Stimulated activated CD4-positive, alpha-beta T cell treated with anti-CD3 and anti-CD28 coated beads, Interleukin-2, amount 100 ng/mL, for 48 hours (primary cell): ENCODE measurements at regions not wholly inside any gene's neighbourhood (a gene's known extent, or its start where the extent isn't known, plus 50 kb on each side); places are given as distances from the start of the nearest gene placed in this dataset.
"Not testable (repeated sequence)": the region's sequence is repeated elsewhere in the genome, so short reads cannot be mapped to it uniquely, and the experiment has no call there.

Experiments used
- DNase-seq, 2 donors: peaks; one replicate each; pipeline ENCODE4 v3.0.0-alpha.2; 2020

DNA sequence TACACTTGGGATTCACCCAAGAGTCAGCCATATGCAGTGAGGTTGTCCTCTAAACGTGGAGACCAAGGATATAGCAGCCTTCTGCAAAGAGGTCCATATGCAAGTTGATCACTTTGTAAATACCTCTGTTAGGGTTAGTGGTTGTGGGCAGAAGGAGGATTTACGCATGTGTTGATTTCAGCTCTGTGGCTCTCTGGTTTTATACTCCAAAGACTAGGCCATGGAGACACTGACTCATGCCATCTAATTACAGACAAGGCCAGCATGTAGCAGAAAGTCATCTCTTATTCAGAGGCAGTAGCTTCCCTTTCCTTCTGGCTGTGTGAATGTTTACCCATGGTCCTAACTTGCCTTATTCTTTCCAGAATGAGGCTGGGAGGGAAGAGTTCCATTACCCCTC is 140.9 kb upstream of the GOLGA6L4 start:
- not testable (repeated sequence) for DNase-seq

DNA sequence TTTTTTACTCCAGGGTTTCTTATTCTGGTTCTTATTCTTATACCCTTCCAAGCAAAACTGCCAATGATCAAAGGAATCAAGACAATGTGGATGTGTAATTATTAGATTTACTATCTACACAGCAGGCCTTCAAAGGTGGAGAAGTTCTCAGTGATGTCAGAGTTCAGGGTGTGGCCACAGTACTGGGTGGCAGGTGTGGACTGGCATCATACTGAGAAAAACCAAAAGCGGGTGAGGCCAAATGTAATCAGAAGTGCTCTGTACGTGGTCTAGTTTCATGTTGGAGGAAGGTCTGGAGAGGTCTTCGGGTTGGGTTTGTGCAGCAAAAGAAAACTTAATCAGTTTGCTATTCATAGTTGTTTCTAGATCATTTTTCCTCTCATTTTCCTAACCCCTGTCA is 138.5 kb upstream of the GOLGA6L4 start:
- not testable (repeated sequence) for DNase-seq

DNA sequence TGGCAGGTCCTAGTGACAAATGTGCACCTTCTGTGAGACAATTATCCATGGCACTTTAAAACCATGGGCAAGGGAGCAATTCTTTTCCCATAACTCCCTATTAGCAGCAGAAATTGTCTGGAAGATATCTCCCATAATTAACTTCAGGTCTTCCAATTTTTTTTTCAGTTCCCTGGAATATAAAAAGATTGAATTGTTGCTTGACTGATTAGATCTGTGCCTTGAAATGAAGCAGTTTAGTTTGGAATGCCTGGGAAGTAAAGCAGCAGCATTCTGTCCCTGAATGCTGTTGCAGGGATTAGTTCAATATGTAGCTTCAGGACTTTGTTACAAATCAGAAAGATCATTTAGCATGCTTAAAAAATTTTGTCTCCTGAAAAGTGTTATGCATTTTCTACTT is 137.0 kb upstream of the GOLGA6L4 start:
- DNase-seq, result no peak

DNA sequence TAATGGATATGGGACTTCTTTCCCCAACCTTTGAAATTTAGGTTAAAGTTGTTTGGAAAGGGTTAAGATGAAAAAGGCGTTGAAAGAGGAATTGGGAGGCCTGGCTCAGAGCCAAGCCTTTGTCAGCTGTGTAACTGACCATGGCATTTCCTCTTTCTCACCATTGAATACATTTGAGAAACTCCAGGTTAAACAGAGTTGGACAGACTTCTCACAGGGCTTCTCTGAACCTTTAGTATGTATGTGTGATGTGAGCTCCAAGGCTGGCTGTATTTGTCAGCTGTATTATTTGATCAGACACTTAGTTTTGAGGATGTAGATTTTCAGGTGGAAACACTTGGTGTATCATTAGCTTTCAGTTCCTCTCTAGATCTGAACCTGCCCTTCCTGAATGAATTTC is 136.4 kb upstream of the GOLGA6L4 start:
- DNase-seq, result no peak

DNA sequence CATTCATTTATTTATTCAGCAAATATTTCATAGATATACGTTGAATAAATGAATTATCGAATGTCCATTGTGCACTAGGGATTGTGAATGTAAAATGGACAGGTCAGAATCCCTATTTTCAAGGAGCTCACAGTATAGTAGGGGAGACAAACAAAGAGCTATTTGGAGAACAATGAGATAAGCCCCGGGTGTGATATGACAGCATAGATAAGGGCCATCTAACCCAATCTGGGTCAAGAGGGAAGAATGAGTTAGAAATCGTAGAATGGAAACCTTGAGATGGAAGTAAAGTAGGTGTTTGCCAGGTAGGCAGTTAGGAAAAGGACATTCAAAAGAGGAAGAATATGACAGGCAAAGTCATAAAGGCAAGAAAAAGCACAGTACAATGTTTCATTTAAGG is 132.2 kb upstream of the GOLGA6L4 start:
- no peak for DNase-seq

DNA sequence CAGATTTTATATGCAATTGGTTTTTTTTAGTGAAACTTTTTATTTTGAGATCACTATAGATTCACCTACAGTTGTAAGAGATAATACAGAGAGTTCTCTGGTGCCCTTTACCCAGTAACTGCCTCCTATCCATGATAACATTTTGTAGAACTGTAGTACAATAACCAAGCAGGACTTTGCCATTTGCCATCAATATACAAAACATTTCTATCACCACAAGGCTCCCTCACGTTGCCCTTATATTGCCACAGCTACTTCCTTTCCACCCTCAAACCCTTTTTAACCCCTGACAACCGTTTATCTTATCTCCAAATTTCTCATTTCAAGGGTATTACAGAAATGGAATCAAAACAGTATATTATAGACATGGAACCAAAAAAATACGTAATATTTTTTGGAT is 130.7 kb upstream of the GOLGA6L4 start:
- no peak for DNase-seq

DNA sequence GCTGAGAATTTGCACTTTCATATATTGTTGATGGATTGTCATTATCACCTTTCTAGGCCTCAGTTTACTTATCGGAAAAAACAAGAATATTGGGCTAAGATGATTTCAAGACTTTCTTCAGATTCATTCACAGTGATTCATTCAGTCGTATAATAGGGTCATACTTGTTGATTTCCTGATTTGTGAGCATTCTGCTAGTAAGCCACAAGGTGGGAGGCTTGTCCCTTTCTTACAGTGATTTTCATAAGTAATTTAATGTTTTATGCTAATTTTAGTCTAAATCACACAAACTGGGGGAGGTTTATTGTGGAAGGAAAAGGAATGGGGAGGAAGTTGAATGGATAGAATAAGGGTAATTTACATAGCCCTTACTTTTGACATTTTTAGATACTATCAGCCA is 126.8 kb upstream of the GOLGA6L4 start:
- no peak for DNase-seq

- DNase-seq, result no peak
Measured at GRCh38 chr15:84111575-84111974, 124.0 kb upstream of the GOLGA6L4 start.

- DNase-seq, result no peak
Measured at GRCh38 chr15:84112025-84112424, 123.5 kb upstream of the GOLGA6L4 start.

DNA sequence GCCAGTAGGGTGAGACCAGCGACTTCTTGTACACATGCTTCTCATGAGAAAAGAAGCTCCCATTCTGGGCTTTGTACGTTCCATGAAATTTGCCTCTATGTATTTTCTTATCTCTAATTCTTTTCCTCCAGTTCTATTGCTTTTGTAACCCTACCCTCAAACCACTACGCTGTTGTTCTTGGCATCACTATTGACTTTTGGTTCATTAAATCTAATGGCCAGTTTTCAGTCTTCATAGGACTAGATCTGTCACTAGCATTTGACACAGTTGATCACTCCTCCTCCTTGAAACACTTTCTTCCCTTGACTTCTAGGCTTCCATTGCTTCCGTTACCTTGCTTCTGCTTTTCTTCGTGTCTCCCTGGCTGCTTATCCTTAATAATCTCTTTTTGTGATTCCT is 121.7 kb upstream of the GOLGA6L4 start:
- no peak for DNase-seq

DNA sequence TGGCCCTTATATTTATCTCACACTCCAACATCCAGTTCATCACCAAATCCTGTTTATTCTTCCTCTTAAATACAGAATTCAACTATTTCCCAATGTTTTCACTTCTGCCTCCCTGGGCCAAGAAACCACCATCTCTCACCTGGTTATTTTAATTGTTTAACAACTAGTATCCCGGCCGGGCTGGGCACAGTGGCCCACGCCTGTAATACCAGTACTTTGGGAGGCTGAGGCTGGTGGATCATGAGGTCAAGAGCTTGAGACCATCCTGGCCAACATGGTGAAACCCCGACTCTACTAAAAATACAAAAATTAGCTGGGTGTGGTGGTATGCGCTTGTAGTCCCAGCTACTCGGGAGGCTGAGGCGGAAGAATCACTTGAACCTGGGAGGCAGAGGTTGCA is 120.9 kb upstream of the GOLGA6L4 start:
- DNase-seq, result not testable (repeated sequence)

GRCh38 chr15:84119351-84119750 is 116.2 kb upstream of the GOLGA6L4 start:
- DNase-seq, result not testable (repeated sequence)

DNA sequence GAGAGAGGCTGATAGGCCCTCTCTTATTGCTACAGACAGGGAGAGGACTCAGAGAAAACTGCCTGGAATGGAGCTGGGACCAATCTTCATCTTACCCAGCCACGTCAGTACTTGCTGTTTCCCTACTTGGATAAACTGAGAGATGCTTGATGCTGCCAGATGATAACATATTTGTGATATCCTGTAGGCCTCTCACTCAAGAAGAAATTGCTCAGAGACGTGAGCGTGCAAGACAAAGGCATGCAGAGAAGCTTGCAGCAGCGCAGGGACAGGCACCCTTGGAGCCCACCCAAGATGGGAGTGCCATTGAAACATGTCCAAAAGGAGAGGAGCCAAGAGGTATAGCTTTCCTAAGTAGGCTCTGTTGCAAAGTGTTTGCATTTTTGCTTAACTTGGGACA is 114.7 kb upstream of the GOLGA6L4 start:
- not testable (repeated sequence) for DNase-seq

DNA sequence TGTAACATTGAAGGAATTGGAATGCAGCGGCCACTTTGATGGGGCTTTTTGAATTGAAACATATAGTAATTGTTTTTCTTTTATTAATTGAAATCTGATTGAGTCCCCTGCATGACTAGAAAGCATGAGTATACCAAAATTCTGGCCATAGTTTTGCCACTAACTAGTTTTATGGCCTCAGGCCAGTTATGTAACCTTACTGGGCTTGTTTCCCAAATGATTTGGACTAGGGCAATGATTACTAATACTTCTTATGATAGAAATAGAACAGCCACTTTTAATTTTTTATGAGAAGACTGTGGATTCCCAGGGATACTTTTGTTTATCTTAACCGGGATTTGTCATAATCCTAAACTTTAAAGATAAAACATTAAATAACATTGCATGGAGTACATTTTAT is 106.9 kb upstream of the GOLGA6L4 start:
- DNase-seq, result not testable (repeated sequence)

GRCh38 chr15:84130098-84130831 is 105.3 kb upstream of the GOLGA6L4 start:
- DNase-seq, result not testable (repeated sequence)

DNA sequence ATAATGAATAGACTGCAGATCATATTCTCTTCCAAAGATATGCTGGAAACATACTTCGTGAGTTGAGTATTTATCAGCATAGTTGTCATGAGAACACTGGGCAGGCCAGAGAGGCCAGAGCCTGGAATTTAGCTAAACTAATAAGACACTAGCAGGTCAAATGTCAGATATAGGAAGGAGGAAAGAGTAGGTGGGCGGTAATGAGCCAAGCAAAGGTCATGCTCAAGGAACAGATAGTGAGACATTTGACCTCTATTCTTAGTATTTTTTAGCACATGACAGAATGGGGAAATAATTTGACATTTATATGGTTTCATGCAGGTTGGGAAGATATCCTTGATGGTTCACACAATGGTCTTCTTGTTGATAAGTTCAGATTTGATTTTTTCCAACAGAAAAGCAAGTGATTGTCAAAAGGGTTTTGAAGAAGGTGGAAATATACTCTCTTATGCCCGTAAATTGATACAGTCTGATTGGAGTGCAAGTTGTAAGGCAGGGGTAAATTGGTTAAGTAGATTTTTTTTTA is 99.6 kb upstream of the GOLGA6L4 start:
- DNase-seq, result not testable (repeated sequence)

- peak; percentile 69 to 74 for DNase-seq
Measured at GRCh38 chr15:84142888-84143337, 92.7 kb upstream of the GOLGA6L4 start.

GRCh38 chr15:84143753-84144314 is 91.7 kb upstream of the GOLGA6L4 start:
- DNase-seq, result no peak

DNA sequence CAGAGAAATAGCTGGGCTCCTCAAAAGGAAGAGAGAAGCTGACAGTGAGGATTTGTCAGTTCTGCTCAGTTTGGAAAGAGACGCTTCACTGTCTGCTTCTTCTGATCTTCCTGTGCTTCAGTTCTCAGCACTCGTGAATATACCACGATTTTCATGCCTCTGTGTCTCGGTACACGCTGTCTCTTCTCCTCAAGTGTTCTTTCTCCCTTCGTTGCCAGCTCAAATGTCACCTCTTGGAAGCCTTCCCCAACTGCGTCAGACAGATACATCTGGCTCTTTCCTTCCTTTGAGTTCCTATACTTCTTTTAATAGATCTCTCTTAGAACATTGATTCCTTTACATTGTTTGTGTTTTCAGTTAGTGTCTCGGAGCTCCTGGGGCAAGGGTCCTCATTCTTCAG is 90.6 kb upstream of the GOLGA6L4 start:
- DNase-seq, result not testable (repeated sequence)

DNA sequence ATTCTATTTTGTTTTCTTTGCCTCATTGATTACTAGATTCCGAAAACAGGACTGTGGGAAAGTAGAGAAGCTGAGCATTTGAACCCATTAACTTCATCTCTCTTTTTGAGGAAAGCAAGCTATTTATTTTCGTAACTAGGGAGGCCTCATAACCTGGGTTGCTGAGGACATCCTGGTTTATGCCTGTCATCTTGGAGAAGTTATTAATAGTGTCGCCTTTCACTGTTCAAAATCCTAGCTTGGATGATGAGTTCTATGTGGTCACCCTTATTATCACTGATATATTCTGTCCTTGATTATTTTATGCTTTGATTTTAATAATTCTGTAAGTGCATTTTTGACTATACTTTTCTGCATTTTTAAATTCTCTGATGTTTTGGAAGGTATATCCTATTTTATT is 89.3 kb upstream of the GOLGA6L4 start:
- DNase-seq, result not testable (repeated sequence)

DNA sequence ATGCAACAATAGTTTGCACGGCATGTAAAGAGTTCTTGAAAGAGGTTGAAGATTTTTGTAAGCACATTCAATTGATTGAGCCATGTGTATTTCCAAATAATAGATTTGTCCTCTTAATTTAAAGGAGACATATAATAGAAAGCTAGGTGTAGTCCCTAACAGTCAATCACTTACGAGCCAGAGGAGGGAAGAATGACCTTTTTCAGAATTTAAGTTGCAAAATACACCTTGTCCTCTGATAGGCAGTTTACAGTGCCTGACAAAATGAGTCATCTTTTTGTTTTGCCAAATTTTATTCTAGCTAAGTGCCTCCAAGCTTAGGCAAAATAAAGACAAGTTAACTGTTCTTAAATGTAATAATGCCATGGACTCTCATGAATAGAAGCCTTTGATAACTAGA is 88.3 kb upstream of the GOLGA6L4 start:
- DNase-seq, result not testable (repeated sequence)

DNA sequence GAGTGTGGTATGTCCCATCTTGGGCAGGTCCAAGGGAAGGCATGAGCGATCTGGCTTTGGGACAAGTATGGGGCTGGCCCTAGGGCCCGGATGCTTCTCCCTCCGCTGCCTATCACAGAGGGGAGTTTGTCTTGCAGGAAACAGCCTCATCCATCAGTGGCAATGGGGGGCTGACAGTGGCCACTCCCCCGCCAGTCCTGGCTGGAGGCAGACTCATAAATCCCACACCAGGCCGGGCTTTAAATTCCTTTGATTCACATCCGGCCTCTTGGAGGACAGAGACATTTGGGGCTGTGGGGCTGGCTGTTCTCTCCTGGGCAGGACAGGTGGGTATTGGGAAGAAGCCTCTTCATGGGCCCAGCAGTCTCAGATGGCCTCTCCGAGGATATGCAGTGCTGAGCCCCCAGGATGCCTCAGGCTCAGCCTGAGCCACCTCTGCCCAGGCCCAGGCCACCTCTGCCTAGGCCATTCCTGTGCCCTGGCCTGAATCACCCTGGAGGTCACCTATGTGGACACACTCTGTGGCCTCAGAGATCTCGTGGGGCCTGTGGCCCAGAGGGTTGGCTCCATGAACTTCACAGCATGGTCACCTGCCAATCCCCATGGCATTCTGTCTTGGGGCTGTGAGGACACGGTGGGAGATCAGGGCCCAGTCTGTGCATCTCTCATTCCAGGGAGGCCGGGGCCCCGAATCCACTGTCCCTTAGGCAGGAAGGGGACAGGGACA is 84.2 kb upstream of the GOLGA6L4 start:
- no peak for DNase-seq

- not testable (repeated sequence) for DNase-seq
Measured at GRCh38 chr15:84152381-84152979, 83.1 kb upstream of the GOLGA6L4 start.
